ENCODE measurements at regions not wholly inside any gene's neighbourhood (a gene's known extent, or its start where the extent isn't known, plus 50 kb on each side); places are given as distances from the start of the nearest gene placed in this dataset.

DNA sequence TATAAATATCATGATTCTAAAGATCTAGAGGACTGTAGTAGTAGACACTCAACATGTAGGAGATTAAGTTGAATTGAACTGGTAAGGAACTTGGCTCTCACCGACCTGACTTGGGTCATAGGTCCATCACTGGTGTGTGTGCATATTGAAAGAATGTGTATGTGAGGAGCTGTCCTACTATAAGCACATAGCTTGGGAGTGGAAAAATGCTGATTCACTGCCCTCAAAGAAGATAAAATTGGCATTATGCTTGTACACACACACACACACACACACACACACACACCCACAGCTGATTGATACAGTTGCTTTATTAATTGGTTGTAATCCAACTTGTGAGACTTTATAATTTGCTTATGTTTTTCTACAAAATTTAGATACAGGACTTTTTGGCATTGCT is 411.0 kb upstream of the NR2F2 start:
- H2BK12ac ChIP-seq (ENCODE audit: low read depth, low read length), result no peak overlapping the region
- no peak overlapping the region for H3K9ac ChIP-seq (replicated peaks in 1 of 4; ENCODE audit: extremely low read depth in 1 of 4, low read depth in 3 of 4, low read length in 3 of 4)
- no peak overlapping the region for H3K56ac ChIP-seq (replicated peaks; ENCODE audit: insufficient read length, low read depth, low read length)
- no peak overlapping the region for H3K4me3 ChIP-seq (ENCODE audit: extremely low read depth in 1 of 4, insufficient read depth in 2 of 4, low read depth in 3 of 4, low read length in 4 of 4)
- FAIRE-seq (no peak), DNase-seq (ENCODE audit: low read depth in 1 of 2, low spot score in 2 of 2) (no peak)
- H2AFZ ChIP-seq (ENCODE audit: low read length), result no peak overlapping the region
- no peak overlapping the region for H3K14ac ChIP-seq (ENCODE audit: insufficient read length)
- 92% methylated on average over 1 of the region's 1 CpG; no CpG with 5 or more reads in 1 of the 2 experiments for WGBS, 2 experiments (ENCODE audit: extremely low coverage in 1 of 2, insufficient coverage in 1 of 2, insufficient read length in 1 of 2, insufficient replicate concordance in 2 of 2, low coverage in 1 of 2, low lambda C conversion rate in 2 of 2, missing lambda C conversion rate in 1 of 2)
- CTCF ChIA-PET (ENCODE audit: partially characterized antibody), result interaction anchor here (1.0 kb wide), 1 partner anchor 10 kb away, joined by 3 read pairs; no protein-coding TSS in a partner anchor
- no peaks in the 10 kb centered on the region for H3K4me1 ChIP-seq (replicated peaks in 1 of 4; ENCODE audit: control insufficient read depth in 3 of 4, insufficient read depth in 4 of 4, low read length in 3 of 4)
- no peaks in the 10 kb centered on the region for H3K9me3 ChIP-seq (ENCODE audit: insufficient read depth in 2 of 2, low read depth in 1 of 2, low read length in 1 of 2)
- H3K4ac ChIP-seq (replicated peaks; ENCODE audit: insufficient read length, low read depth, low read length), result no peak overlapping the region
- no peak overlapping the region for H3K4me2 ChIP-seq (ENCODE audit: insufficient read depth in 1 of 2, low read depth in 2 of 2, low read length in 2 of 2)
- POLR2A ChIA-PET (ENCODE audit: partially characterized antibody), result no interaction called here
- H2BK20ac ChIP-seq (ENCODE audit: low read length), result no peak overlapping the region
- no peak overlapping the region for H2BK5ac ChIP-seq (ENCODE audit: low read depth, low read length)
- H3K23me2 ChIP-seq (ENCODE audit: low read depth, low read length), result no peaks in the 10 kb centered on the region; the same call in 1 of the 2 replicates
- no peak overlapping the region for H4K5ac ChIP-seq (ENCODE audit: insufficient read length, low read depth, low read length)
- H4K8ac ChIP-seq (ENCODE audit: extremely low read depth, insufficient read depth, low read length), result no peak overlapping the region
- H2BK15ac ChIP-seq (ENCODE audit: low read length), result no peak overlapping the region
- no peaks in the 10 kb centered on the region for H4K20me1 ChIP-seq (replicated peaks in 1 of 2; ENCODE audit: control insufficient read depth in 1 of 2, insufficient read depth in 2 of 2, low read length in 2 of 2)
- H4K91ac ChIP-seq (replicated peaks; ENCODE audit: insufficient read length, low read length), result no peak overlapping the region
- no peak overlapping the region for H2AK5ac ChIP-seq (ENCODE audit: low read depth, low read length)
- no peak overlapping the region for H3K18ac ChIP-seq (ENCODE audit: extremely low read depth, low read length)
- H3K27me3 ChIP-seq (replicated peaks in 1 of 4; ENCODE audit: control insufficient read depth in 3 of 4, extremely low read depth in 1 of 4, insufficient read depth in 3 of 4, low read length in 3 of 4), result no peaks in the 10 kb centered on the region
- no peak overlapping the region for H3K27ac ChIP-seq (ENCODE audit: low read depth, low read length)
- H3K36me3 ChIP-seq (ENCODE audit: control insufficient read depth in 2 of 4, insufficient read depth in 4 of 4, low read length in 3 of 4), result no peaks in the 10 kb centered on the region
- H3K79me2 ChIP-seq (ENCODE audit: control insufficient read depth in 1 of 2, insufficient read depth in 2 of 2, low read length in 2 of 2), result no peaks in the 10 kb centered on the region
- no peaks in the 10 kb centered on the region for H3K79me1 ChIP-seq (ENCODE audit: low read depth, low read length)
- no peak overlapping the region for H2BK120ac ChIP-seq (replicated peaks; ENCODE audit: low read depth, low read length)
- no peak overlapping the region for H3K23ac ChIP-seq (ENCODE audit: insufficient read length)
- TF ChIP-seq RNF2 (IDR thresholded peaks at IDR 0.05; ENCODE audit: borderline replicate concordance, low read depth, low read length, missing control alignments, poor library complexity, severe bottlenecking) (no peak), EZH2 (IDR thresholded peaks at IDR 0.05; ENCODE audit: low read depth, low read length, severe bottlenecking) (no peak), TBP (IDR thresholded peaks at IDR 0.05; ENCODE audit: low read depth, low read length) (no peak), SUZ12 (IDR thresholded peaks at IDR 0.05; ENCODE audit: low read length) (no peak), RBBP5 (IDR thresholded peaks at IDR 0.05; ENCODE audit: borderline replicate concordance, low read depth, low read length) (no peak), POU5F1 (IDR thresholded peaks at IDR 0.05; ENCODE audit: low read depth, low read length) (no peak), TCF12 (IDR thresholded peaks at IDR 0.05; ENCODE audit: low read depth, low read length) (no peak)
- TF ChIP-seq, protein P1, sequence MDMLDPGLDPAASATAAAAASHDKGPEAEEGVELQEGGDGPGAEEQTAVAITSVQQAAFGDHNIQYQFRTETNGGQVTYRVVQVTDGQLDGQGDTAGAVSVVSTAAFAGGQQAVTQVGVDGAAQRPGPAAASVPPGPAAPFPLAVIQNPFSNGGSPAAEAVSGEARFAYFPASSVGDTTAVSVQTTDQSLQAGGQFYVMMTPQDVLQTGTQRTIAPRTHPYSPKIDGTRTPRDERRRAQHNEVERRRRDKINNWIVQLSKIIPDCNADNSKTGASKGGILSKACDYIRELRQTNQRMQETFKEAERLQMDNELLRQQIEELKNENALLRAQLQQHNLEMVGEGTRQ (IDR thresholded peaks at IDR 0.05; ENCODE audit: low read length), result no peak
- TF ChIP-seq, protein P2, sequence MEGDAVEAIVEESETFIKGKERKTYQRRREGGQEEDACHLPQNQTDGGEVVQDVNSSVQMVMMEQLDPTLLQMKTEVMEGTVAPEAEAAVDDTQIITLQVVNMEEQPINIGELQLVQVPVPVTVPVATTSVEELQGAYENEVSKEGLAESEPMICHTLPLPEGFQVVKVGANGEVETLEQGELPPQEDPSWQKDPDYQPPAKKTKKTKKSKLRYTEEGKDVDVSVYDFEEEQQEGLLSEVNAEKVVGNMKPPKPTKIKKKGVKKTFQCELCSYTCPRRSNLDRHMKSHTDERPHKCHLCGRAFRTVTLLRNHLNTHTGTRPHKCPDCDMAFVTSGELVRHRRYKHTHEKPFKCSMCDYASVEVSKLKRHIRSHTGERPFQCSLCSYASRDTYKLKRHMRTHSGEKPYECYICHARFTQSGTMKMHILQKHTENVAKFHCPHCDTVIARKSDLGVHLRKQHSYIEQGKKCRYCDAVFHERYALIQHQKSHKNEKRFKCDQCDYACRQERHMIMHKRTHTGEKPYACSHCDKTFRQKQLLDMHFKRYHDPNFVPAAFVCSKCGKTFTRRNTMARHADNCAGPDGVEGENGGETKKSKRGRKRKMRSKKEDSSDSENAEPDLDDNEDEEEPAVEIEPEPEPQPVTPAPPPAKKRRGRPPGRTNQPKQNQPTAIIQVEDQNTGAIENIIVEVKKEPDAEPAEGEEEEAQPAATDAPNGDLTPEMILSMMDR (IDR thresholded peaks at IDR 0.05; ENCODE audit: control extremely low read depth in 1 of 3, insufficient read depth in 1 of 3, low read depth in 1 of 3, low read length in 3 of 3), result no peak

Data from H1 (cell line).